SJCRH30 (cell line): ENCODE measurements at regions not wholly inside any gene's neighbourhood (a gene's known extent, or its start where the extent isn't known, plus 50 kb on each side); places are given as distances from the start of the nearest gene placed in this dataset.

Source experiments
- DNase-seq, 2 experiments: peaks; one replicate each; pipeline ENCODE4 v3.0.0-alpha.2; 2015 to 2020
- H3K27ac ChIP-seq: fragments of 250-450 bp; sonication (Bioruptor Pico); 2 replicates; pipeline ENCODE4 v1.5.1; 2020; ENCODE audit warnings: mild to moderate bottlenecking, moderate library complexity
- H3K27me3 ChIP-seq: fragments of 250-450 bp; sonication (Bioruptor Pico); 2 replicates; pipeline ENCODE4 v1.5.1; 2020; ENCODE audit warnings: mild to moderate bottlenecking, moderate library complexity
- H3K36me3 ChIP-seq: fragments of 250-450 bp; sonication (Bioruptor Pico); 2 replicates; pipeline ENCODE4 v1.5.1; 2020; ENCODE audit warnings: mild to moderate bottlenecking, moderate library complexity
- H3K4me1 ChIP-seq: fragments of 250-450 bp; sonication (Bioruptor Pico); 2 replicates; pipeline ENCODE4 v1.5.1; 2020; ENCODE audit warnings: mild to moderate bottlenecking, moderate library complexity
- H3K4me3 ChIP-seq: fragments of 250-450 bp; sonication (Bioruptor Pico); 2 replicates; pipeline ENCODE4 v1.5.1; 2020; ENCODE audit warnings: mild to moderate bottlenecking, moderate library complexity
- H3K9me3 ChIP-seq: fragments of 250-450 bp; sonication (Bioruptor Pico); replicated peaks from 2 replicates; pipeline ENCODE4 v1.5.1; 2020; ENCODE audit warnings: mild to moderate bottlenecking, moderate library complexity

- no peak for DNase-seq
- H3K36me3 ChIP-seq, result no peaks in the 10 kb centered on the region
- no peak overlapping the region for H3K4me3 ChIP-seq
- H3K4me1 ChIP-seq, result no peaks in the 10 kb centered on the region
- H3K27ac ChIP-seq, result no peak overlapping the region
- H3K27me3 ChIP-seq, result no peaks in the 10 kb centered on the region
- H3K9me3 ChIP-seq, result no peaks in the 10 kb centered on the region
Measured at GRCh38 chr6:15811107-15811506, 148.3 kb upstream of the DTNBP1 start.

GRCh38 chr6:15810618-15811017 lies 147.8 kb upstream of the DTNBP1 start:
- no peak for DNase-seq
- Histone ChIP-seq H3K4me3 (no peak overlapping the region), H3K27ac (no peak overlapping the region), H3K27me3 (no peaks in the 10 kb centered on the region), H3K9me3 (no peaks in the 10 kb centered on the region), H3K4me1 (no peaks in the 10 kb centered on the region), H3K36me3 (no peaks in the 10 kb centered on the region)

GRCh38 chr6:15809367-15809766 lies 146.5 kb upstream of the DTNBP1 start:
- no peak overlapping the region for H3K4me3 ChIP-seq
- H3K27ac ChIP-seq, result no peak overlapping the region
- H3K4me1 ChIP-seq, result no peaks in the 10 kb centered on the region
- no peak for DNase-seq
- H3K36me3 ChIP-seq, result no peaks in the 10 kb centered on the region
- no peaks in the 10 kb centered on the region for H3K9me3 ChIP-seq
- H3K27me3 ChIP-seq, result no peaks in the 10 kb centered on the region

- no peak overlapping the region for H3K4me3 ChIP-seq
- no peaks in the 10 kb centered on the region for H3K9me3 ChIP-seq
- DNase-seq, result no peak
- no peak overlapping the region for H3K27ac ChIP-seq
- H3K4me1 ChIP-seq, result no peaks in the 10 kb centered on the region
- no peaks in the 10 kb centered on the region for H3K27me3 ChIP-seq
- H3K36me3 ChIP-seq, result no peaks in the 10 kb centered on the region
Measured at GRCh38 chr6:15804164-15805154, 141.6 kb upstream of the DTNBP1 start.

- no peak overlapping the region for H3K27ac ChIP-seq
- no peaks in the 10 kb centered on the region for H3K9me3 ChIP-seq
- DNase-seq, result no peak
- H3K4me3 ChIP-seq, result no peak overlapping the region
- H3K27me3 ChIP-seq, result no peaks in the 10 kb centered on the region
- no peaks in the 10 kb centered on the region for H3K4me1 ChIP-seq
- H3K36me3 ChIP-seq, result no peaks in the 10 kb centered on the region
Measured at GRCh38 chr6:15802466-15802865, 139.6 kb upstream of the DTNBP1 start.

- Histone ChIP-seq H3K27me3 (no peaks in the 10 kb centered on the region), H3K27ac (no peak overlapping the region), H3K36me3 (no peaks in the 10 kb centered on the region), H3K4me3 (no peak overlapping the region), H3K9me3 (no peaks in the 10 kb centered on the region), H3K4me1 (no peaks in the 10 kb centered on the region)
- no peak for DNase-seq
Measured at GRCh38 chr6:15801912-15802311, 139.1 kb upstream of the DTNBP1 start.

GRCh38 chr6:15800841-15801617 lies 138.2 kb upstream of the DTNBP1 start:
- Histone ChIP-seq H3K9me3 (no peaks in the 10 kb centered on the region), H3K36me3 (no peaks in the 10 kb centered on the region), H3K4me3 (no peak overlapping the region), H3K27me3 (no peaks in the 10 kb centered on the region), H3K27ac (no peak overlapping the region), H3K4me1 (no peaks in the 10 kb centered on the region)
- DNase-seq, result no peak

GRCh38 chr6:15798533-15799255 lies 135.9 kb upstream of the DTNBP1 start:
- no peak for DNase-seq
- H3K4me3 ChIP-seq, result no peak overlapping the region
- H3K4me1 ChIP-seq, result peaks cover 10% of the 10 kb centered on the region
- H3K36me3 ChIP-seq, result no peaks in the 10 kb centered on the region
- H3K27ac ChIP-seq, result no peak overlapping the region
- no peaks in the 10 kb centered on the region for H3K27me3 ChIP-seq
- H3K9me3 ChIP-seq, result no peaks in the 10 kb centered on the region

GRCh38 chr6:15796844-15797243 lies 134.0 kb upstream of the DTNBP1 start:
- Histone ChIP-seq H3K27ac (no peak overlapping the region), H3K4me3 (no peak overlapping the region), H3K4me1 (peaks cover 29% of the 10 kb centered on the region), H3K36me3 (no peaks in the 10 kb centered on the region), H3K27me3 (no peaks in the 10 kb centered on the region), H3K9me3 (no peaks in the 10 kb centered on the region)
- no peak for DNase-seq

GRCh38 chr6:15796130-15796771 lies 133.4 kb upstream of the DTNBP1 start:
- H3K4me3 ChIP-seq, result no peak overlapping the region
- H3K36me3 ChIP-seq, result no peaks in the 10 kb centered on the region
- peaks cover 33% of the 10 kb centered on the region for H3K4me1 ChIP-seq
- no peak overlapping the region for H3K27ac ChIP-seq
- DNase-seq, result no peak
- H3K9me3 ChIP-seq, result no peaks in the 10 kb centered on the region
- H3K27me3 ChIP-seq, result no peaks in the 10 kb centered on the region

GRCh38 chr6:15793826-15794225 lies 131.0 kb upstream of the DTNBP1 start:
- peak in 1 of 2 experiments; percentile 37 for DNase-seq
- no peaks in the 10 kb centered on the region for H3K36me3 ChIP-seq
- H3K4me1 ChIP-seq, result peaks cover 35% of the 10 kb centered on the region
- H3K27ac ChIP-seq, result peak overlapping the region; percentile 70
- no peaks in the 10 kb centered on the region for H3K27me3 ChIP-seq
- no peak overlapping the region for H3K4me3 ChIP-seq
- H3K9me3 ChIP-seq, result no peaks in the 10 kb centered on the region

GRCh38 chr6:15793288-15793687 lies 130.5 kb upstream of the DTNBP1 start:
- Histone ChIP-seq H3K4me3 (no peak overlapping the region), H3K27ac (peak overlapping the region; percentile 70), H3K9me3 (no peaks in the 10 kb centered on the region), H3K4me1 (peaks cover 35% of the 10 kb centered on the region), H3K27me3 (no peaks in the 10 kb centered on the region), H3K36me3 (no peaks in the 10 kb centered on the region)
- peak; percentile 58 to 74 for DNase-seq

GRCh38 chr6:15792842-15793241 lies 130.0 kb upstream of the DTNBP1 start:
- Histone ChIP-seq H3K36me3 (no peaks in the 10 kb centered on the region), H3K27ac (peak overlapping the region; percentile 70)

GRCh38 chr6:15791448-15792181 lies 128.8 kb upstream of the DTNBP1 start:
- H3K27me3 ChIP-seq, result no peaks in the 10 kb centered on the region
- peak; percentile 80 to 89 for DNase-seq
- H3K9me3 ChIP-seq, result no peaks in the 10 kb centered on the region
- H3K36me3 ChIP-seq, result no peaks in the 10 kb centered on the region
- H3K4me3 ChIP-seq, result no peak overlapping the region
- peak overlapping the region; percentile 70 for H3K27ac ChIP-seq
- H3K4me1 ChIP-seq, result peaks cover 35% of the 10 kb centered on the region

More at GRCh38 chr6:15792842-15793241, 130.0 kb upstream of the DTNBP1 start:
- Histone ChIP-seq H3K27me3 (no peaks in the 10 kb centered on the region), H3K4me3 (no peak overlapping the region), H3K4me1 (peaks cover 35% of the 10 kb centered on the region), H3K9me3 (no peaks in the 10 kb centered on the region)
- DNase-seq, result no peak
